ENCODE measurements at regions not wholly inside any gene's neighbourhood (a gene's known extent, or its start where the extent isn't known, plus 50 kb on each side); places are given as distances from the start of the nearest gene placed in this dataset.

DNA sequence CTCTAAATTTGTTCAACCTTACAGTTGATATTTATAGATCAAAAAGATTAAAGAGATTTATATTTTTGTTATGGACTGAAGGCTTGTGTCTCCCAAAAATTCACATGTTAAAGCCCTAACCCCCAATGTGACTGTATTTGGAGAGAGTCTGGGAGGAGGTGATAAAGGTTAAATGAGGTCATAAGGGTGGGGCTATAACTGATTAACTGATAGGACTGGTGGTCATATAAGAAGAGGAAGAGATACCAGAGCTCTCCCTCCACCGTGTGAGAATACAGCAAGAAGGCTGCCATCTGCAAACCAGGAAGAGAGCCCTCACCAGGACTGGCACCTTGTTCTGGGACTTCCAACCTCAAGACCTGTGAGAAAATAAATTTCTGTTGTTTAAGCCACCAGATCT lies 264.3 kb downstream of the ENC1 start:
- no peak for DNase-seq (ENCODE audit: low spot score)

DNA sequence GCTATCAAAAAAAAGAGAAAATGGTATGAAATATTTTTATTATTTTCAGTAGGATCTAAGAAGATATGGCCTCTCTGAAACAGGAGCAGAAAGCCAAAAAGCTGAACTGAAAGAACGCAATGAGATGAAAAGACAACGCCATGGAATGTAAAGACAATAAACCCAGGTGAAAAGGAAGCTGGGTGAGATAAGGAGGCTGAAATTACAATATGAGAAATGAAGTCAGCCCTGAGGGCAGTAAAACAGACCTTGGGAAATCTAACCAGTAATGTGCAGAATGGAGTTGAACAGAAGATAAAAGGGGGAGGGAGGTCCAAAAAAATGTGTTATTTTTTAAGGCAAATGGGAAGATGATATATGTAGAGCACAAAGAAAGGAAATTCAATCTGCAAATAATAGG lies 265.3 kb downstream of the ENC1 start:
- DNase-seq (ENCODE audit: low spot score): no peak

DNA sequence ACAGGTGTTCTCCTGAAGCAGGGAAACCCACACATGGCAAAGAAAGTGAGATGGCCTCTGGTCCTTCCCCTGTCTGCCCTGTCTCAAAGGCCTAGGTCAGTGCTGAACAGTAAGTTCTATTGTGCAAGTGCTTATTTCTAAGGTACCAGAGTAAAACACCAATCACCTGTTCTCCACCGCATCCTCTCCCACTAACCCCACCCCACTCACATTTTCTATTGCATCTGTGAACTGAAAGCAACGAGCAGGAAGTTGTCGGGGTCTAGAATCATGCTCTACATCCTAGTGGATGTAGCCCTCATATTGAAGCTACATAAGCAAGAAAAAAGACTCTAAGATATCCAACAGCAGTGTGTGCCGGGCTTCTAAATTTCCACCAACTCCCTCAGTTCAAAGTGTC lies 265.9 kb downstream of the ENC1 start:
- DNase-seq (ENCODE audit: low spot score): no peak

DNA sequence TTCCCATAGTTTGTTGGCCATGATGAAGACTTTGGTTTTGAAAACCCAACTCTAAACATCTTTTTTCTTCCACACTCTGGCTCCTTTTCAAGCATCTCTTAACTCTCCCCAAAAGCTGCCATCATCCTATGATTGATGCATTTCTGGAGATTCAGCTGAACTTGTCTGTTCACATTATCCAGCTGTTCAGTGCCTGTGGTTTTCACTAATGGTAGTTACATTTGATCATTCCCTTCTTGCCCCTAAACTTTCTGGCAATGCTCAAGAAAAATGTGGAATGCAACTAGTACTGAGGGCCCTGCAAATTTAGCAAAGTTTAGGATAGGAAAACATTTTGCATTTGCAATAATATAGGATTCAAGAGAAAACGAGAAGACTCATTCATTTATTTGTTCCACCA lies 267.5 kb downstream of the ENC1 start:
- no peak for DNase-seq (ENCODE audit: low spot score)

DNA sequence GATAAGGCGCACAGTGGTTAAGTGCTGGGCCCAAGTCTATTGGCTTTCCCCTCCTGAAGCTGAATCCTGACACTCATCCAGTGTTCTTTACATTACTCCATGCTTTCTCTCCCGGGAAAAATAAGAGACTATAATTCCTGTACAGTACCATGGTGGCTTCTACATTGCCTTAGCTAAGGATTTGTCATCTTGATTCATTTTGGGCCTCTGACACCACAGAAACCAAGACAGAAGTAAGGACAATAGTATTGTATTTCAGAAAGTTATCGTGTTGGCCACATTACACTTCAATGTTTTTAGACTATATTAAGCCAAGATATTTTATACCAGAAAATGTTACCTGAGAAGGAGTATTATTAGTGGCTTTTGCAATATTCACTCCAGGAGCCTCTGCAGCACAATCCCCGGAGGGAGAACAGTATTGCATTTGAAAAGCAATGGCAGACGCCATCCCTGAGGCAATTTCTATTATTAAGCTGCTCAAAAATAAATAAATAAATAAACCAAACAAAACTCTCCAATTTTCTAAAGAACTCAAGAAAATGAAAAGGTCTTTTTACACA lies 267.9 kb downstream of the ENC1 start:
- no peak for DNase-seq (ENCODE audit: low spot score)

DNA sequence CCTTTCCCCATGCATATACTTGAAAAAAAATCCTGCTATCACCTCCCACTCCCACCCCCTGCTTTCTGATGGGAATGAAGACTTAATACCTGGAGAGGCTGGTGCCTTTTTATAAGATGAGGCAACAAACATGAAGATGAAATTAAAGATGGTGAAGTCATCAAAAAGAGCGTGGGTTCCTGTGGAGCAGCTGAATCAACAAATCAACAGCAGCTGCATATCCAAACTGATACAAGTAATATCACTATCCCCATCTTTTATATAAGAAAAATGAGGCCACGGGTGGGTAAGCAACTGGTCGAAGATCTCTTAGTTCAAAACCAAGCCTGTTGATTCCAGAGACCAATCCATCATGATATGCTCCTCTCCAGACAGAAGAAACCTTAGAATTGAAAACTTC lies 268.5 kb downstream of the ENC1 start:
- no peak for DNase-seq (ENCODE audit: low spot score)

DNA sequence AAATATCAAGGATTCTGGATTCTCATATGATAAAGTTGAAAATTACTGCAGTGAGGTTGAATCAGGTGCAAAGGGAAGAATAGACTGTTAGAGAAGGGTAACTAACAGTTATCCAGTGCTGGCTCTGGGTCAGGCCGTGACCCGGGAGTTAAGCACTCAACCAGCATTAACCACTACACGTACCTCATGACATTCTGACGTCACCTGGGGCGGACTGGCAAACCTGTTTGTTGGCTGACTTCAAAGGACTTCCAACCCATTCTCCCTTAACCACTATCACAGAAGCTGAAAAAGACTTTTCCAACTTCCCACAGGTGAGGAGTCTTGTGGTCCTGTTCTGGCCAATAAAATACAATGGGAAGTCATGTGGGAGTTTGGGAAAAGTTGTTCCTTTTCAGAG lies 268.9 kb downstream of the ENC1 start:
- DNase-seq (ENCODE audit: low spot score): peak; percentile 70

DNA sequence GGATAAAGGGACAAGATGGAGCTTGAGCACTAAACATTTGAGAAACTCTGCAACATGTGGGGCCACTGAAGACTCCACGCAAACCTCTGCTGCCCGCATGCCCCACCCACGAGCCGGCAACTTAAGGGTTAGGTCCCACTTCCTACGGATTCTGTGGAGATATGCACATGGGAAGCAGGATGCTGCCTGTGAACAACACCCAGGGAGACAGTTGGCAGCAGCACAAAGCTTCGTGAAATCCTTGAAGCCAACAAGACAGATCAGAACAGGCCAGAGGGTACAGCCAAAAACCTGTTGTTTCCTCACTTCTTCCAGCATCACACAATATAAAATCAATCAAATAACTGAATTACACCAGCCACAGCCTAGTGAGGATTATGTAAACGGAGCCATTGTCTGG lies 270.4 kb downstream of the ENC1 start:
- no peak for DNase-seq (ENCODE audit: low spot score)

DNA sequence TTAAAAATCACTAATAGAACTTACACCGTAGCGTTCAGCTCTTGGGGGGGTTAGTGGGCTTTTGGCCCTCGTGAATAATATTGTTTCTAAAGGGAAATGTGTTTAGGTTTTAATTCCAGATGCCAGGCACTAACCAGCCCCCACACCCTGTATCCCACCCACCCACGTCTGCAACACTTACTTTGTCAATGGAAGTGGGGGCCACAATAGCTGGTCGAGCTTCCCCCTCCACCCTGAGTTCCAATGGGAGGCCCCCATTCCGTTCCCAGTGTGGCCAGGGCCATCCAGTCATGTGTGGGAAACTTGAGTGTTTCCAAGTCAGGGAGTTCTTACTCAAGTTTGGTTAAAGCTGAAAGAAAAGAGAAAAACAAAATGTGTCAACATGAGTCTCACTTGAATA lies 271.4 kb downstream of the ENC1 start:
- no peak for DNase-seq (ENCODE audit: low spot score)

DNA sequence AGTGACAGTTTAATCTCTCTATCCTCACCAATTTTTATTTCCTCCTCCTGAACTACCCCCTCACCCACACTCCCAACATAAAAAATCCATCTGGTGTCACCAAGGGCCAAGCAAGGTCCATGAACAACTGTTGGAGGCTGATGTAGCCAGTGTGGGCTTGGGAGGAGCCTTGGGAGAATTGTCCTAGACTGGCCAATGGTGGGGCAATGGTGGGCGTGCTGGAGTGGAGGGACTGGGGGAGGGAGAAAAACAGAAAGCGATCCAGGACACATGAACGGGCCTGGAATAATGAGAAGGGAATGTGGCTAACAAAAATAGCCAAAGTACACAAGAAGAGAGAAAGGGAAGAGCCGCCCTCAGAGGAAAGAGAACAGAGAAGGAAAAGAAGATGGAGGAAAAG lies 272.6 kb downstream of the ENC1 start:
- no peak for DNase-seq (ENCODE audit: low spot score)

DNA sequence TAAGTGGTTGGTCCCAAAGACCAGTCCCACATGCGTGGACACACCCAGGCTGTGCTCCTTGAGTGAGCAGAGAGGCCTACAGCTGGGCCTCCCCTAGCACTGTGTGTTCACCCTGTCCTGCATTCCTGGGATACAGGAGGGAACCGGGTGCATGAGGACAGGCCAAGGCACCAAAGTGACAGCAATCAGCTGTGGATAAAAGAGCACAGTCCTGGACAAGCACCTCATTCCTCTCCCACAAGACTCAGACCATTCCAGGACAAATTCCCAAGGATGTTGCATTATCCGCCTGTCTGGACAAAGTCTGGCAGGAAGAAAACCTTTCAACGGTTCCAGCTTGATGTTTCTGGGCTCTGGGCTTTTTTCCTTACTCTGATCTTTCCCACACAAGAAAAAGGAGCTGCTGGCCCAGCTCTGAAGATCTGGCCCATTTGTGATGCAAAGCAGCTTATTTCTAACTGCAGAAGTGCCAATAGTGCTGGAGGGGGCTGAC lies 273.2 kb downstream of the ENC1 start:
- no peak for DNase-seq (ENCODE audit: low spot score)

DNA sequence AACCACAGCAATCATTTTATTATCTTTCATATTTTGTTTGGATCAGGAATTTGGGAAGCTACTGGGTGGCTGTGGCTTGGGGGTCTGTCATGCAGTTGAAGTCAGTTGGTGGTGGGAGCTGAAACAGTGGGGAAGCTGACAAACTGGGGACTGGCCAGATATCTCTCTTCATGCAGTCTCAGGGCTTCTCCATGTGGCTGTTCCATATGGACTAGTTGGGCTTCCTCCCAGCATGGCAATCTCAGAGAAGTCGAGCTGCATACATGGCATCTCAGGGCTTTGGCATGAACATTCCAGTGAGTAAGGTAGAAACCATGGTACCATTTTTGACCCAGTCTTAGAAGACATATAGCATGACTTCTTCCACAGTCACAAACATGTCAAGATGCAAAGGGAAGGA lies 274.8 kb downstream of the ENC1 start:
- no peak for DNase-seq (ENCODE audit: low spot score)

DNA sequence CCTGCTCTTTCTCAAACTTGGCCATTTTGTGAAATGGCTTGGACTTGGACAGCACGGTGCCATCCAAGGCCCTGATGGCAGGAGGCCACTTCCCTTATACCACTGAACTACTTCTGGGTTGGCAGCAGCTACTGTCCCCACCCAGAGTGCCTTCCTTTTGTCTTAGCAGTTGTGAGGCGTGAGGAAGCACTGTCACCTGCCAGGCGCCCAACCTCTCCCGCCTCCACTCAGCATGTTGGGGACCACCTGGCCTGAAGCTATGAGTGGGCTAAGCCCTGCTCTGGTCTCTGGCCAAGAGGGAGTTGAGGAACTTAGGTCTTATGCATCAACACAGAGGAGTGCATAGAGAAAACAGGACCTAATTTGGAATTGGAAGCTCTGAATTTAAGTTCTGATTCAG lies 276.0 kb downstream of the ENC1 start:
- no peak for DNase-seq (ENCODE audit: low spot score)

DNA sequence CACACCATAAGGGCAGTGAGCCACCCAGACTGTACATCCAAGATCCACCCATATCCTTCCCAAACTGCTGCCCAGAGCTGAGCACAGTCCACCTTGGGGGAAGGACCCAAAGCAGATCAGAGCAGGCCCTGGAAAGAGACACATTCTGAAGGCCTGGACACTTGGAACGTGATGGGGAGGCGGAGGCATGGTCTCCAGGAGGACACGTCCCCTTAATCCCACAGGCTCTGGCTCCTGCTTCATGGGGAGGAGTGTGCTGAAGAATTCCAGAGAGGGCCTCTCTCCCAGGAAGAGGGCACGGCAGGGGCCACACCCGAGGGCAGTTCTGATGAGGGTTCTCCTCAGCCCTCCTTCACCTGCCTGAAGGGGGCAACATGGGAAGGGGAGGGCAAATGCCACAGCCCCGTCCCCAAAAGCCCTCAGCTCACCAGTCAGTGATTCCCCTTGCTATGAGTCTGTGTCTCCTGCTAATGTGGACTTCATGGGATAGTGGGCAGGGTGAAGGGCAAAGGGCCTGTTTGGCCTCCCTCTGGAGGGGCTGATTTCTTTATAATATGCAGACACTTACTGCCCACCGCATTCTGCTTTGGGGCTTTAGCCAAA lies 276.8 kb downstream of the ENC1 start:
- no peak for DNase-seq (ENCODE audit: low spot score)

DNA sequence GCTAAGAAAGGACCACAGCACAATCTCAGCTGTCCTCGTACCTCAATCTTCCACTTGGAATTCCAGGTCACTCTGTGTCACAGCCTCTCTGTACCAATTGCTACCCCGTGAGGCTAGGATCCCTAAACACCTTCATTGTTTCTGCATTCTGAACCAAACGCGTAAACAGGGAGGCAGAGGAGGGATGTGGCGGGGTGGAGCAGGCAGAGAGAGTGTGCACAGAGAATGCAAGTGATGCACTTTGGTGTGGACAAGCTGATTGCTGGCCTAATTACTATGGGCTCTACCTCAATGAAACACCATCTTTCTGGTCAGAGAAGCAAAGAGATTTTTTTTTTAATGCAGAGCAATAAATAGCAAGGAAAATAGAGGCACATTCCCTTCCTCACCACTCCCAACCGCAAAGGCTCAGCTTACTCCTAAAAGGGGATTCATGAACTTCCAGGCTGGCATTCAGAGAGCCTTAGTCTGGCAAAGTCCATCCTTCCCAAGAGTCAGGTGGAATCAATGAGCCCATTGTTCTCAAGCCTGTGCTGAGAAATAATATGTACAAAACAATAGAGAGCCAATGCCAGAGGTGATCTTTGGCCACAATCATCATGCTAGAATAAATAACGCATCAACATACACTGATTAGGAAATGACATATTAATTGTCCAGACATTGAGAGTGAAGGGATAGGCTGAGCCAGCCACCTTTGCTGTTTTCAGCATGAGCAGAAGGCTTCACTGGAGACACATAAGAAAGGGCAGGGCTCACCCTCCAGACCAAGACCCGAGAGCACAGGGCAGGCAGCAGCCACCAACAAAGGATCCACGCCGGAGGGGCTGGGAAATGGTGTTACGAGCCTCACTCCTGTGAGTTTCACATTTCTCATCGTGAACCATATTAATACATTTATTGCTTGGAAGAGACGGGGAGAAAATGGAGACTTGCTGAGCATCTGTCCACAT lies 278.8 kb downstream of the ENC1 start:
- DNase-seq (ENCODE audit: low spot score): peak; percentile 87

DNA sequence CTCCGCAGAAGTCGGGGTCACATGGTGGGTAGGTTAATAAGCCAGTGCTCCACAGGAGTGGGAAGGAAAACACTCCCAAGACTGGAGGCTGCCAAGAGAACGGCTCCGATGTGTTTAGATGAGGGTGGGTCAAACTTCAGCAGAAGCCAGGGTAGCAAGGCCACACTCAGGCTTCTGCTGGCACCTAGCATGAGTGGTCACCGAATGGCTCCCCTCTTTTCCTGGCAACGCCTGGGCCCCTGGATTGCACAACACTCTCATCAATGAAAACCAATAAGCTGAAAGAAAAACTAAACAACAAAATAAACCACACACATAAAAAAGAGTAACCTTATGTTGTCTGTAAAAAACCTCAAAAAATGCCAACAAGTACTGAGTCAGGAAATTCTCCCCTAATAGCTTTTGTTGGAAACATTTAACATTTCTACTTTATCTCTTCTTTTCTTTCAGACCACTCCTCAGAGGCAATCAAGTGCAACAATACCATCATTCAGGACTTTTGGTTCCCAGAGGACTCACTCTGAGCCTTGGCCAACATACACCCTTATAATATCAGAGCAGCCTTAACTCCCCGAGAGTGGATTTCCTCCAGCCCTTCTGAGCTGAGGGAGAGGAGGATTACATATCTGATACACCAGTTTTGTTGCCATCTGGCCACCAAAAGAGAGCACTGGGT lies 279.9 kb downstream of the ENC1 start:
- no peak for DNase-seq (ENCODE audit: low spot score)

DNA sequence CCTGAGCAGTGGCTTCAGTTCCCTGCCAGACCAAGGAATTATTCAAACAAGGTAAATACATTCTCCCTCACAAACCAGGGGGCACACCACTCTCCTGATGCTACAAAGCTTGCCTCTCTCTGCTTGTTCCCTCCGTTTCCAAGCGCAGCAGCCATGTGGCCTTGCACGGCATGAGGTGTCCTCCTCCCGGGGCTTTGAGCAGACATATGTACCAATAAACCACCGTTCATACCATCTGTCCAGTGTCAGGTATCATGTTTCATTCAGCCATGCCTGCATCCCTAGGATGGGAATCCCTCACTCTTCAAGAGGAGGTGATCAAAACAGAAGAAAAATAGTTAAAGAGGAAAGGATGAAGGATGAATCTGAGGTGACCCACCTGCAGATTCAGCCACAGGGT lies 282.7 kb downstream of the ENC1 start:
- DNase-seq (ENCODE audit: low spot score): peak; percentile 14

DNA sequence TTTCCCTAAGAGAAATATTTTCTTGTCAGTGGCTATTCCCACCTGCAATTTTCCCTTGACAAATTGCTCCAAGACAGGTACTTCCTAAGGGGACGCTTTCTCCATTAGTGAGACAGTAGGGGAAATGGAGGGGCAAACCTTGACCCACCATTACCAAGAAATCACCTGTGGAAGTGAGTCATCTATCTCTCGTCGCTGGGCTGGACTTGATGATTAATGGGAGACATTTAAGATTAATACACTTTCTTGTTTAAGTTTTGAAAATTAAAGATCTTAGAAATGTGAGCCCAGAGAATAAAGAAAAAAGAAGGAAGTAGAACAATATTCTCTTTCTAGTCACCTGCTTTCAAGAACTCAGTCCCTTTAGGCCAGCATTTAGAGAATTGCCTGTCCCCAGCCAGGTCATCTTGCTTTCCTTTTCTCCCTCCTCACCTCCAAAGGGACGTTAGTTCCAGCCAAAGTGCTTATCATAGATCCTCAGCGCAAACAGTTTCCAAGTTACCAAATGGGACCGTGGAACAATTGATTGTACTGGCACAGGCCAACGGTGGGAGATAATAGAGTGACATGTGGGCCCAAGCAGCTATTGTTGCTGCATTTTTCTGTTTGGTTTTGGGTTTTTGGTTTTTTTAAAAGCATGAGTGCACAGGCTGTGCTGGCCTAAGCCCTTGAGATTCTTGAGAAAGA lies 284.4 kb downstream of the ENC1 start:
- no peak for DNase-seq (ENCODE audit: low spot score)

DNA sequence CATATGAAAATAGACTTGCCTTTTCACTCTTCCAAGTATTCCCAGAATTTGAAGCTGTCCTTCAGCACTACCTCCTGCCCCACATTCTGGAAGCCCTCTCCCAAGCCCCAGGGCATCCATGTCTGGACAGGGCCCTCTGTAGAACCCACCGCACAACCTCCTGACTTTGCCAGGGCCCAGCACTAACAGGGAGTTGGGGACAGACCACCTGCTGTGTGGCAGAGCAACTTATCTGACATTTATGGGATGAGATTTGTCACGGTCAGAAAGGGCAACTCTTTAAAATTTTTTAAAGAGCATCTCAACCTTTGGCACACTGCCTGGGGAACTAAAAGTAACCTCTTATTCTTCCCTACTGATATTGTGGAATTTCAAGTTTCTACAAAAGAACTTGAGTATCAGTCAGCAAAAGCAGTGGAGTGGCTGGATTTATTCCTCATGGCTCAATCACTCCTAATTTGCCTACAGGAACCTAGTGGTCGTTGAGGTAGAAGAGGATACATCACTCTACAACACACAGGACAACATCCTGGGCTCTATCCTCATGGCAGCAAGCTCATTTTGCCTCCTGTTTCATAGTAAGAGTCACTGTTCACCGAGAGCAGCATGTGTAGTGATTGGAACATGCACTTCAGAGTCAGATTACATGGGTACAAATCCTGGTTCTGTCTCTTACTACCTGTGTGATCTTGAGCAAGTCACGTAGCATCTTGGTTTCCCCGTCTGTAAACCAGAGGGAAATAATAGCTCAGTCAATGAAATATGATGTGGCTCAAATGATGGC lies 285.3 kb downstream of the ENC1 start:
- no peak for DNase-seq (ENCODE audit: low spot score)

DNA sequence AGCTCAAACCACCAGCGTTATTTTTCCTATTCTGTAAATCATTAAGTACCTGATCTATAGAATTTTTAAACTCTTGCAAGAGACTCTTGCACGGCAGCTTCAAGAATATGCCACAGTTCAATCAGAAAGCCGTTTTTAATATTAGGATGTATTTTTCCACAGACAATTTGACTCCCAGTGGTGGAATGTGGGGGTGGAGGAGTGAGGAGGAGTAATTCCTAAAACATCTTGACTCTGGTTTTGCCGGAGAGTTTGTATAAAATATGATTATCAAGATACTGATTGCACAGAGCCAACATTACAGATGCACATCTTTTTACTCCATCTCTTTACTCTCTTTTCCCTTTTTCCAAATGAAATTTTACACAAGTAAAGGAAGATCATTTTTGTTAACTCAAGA lies 288.3 kb downstream of the ENC1 start:
- no peak for DNase-seq (ENCODE audit: low spot score)

DNA sequence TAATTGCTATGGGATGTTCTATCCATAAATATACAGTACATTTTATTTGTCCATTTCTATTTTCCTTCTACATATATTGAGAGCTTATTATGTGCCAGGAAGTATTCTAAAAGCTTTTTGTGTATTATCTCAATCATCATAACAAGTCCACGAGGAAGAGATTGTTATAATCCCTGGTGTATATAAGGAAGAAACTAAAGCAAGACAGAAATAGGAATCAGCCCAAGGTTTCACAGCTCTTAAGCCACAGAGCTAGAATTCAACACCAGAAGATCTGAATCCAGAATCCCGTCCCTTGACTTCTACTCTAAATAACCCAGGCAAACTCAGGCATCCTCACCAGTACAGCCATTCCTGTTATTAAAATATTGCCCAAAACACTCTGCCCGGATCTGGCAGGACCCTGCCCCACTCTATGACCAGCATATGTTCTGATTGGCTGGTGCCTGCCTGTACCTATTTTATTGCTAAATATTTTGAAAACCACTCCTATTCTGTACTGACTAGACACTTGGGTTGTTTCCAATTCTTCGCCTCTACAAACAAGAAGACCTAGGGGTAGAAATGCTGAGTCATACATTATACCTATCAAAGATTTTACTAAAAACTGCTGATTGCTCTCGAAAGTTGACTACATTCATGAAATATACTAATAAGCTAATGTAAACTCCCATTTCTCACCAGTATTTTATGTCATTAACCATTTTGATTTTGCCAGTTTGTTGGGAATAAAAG lies 297.4 kb downstream of the ENC1 start:
- DNase-seq (ENCODE audit: low spot score): no peak

Measured in SW480 (cell line).